Transverse colon (tissue), 4 donors: ENCODE measurements at regions not wholly inside any gene's neighbourhood (a gene's known extent, or its start where the extent isn't known, plus 50 kb on each side); places are given as distances from the start of the nearest gene placed in this dataset.

ENCODE experiments used
- DNase-seq: peaks from one replicate; pipeline ENCODE4 v3.0.0-alpha.2; 2019
- H3K27ac ChIP-seq, 4 donors: fragments of 200-600 bp; sonication (generic); 2 replicates each; pipeline ENCODE4 v1.5.1; 2016 to 2018; ENCODE audit warnings: inconsistent platforms in 4 of 4
- H3K27me3 ChIP-seq: fragments of 200-600 bp; sonication (generic); 2 replicates; pipeline ENCODE4 v1.5.1; 2017; ENCODE audit warnings: inconsistent platforms
- H3K36me3 ChIP-seq, 4 donors: fragments of 200-600 bp; sonication (generic); 2 replicates each; pipeline ENCODE4 v1.5.1; 2017 to 2019; ENCODE audit warnings: inconsistent platforms in 4 of 4
- H3K4me1 ChIP-seq, 4 donors: fragments of 200-600 bp; sonication (generic); 2 replicates each; pipeline ENCODE4 v1.5.1; 2017 to 2020; ENCODE audit warnings: inconsistent platforms in 4 of 4
- H3K4me3 ChIP-seq, 4 donors: fragments of 200-600 bp; sonication (generic); 1 replicate in 1 of 4; 2 replicates in 3 of 4; pipeline versions ENCODE4 v1.5.1 to v1.6.1; 2017 to 2019; ENCODE audit warnings: inconsistent platforms in 4 of 4
- H3K9me3 ChIP-seq, 2 donors: fragments of 200-600 bp; sonication (generic); 2 replicates each; pipeline ENCODE4 v1.5.1; 2017 to 2019; ENCODE audit warnings: inconsistent platforms in 2 of 2
- EP300 ChIP-seq: sonication (generic); formaldehyde crosslinking; IDR thresholded peaks from one replicate; pipeline ENCODE4 v1.6.1; 2017; ENCODE audit warnings: antibody characterized with exemption, low read depth
- POLR2A ChIP-seq: fragments of 450-650 bp; IDR thresholded peaks from one replicate; pipeline ENCODE4 v1.6.1; 2016; ENCODE audit warnings: antibody characterized with exemption, mild to moderate bottlenecking, moderate library complexity
- POLR2AphosphoS5 ChIP-seq, 3 donors: sonication (generic); formaldehyde crosslinking; IDR thresholded peaks; one replicate each; pipeline ENCODE4 v1.6.1; 2016; ENCODE audit warnings: antibody characterized with exemption in 3 of 3
- WGBS, 2 donors: methylation state at CpG; one replicate each; pipeline ENCODE4 v1.1.5; 2018; ENCODE audit warnings: low coverage in 1 of 2; 5-methylcytosine and 5-hydroxymethylcytosine counted together
- in situ Hi-C, 4 donors: fragments of 200-750 bp; cut with MboI; loops; one replicate each; pipeline versions ENCODE4 v1.15.0 to v1.15.1; 2017; ENCODE audit warnings: low sequenced_read_pairs in 3 of 4, low pct_ligation_motif_present in 1 of 4, low pct_unique_long_range_greater_than_20kb in 1 of 4
- intact Hi-C: fragments of 100-400 bp; cut with DNase I; formaldehyde crosslinking; loops from one replicate; pipeline ENCODE4 v1.15.1; 2023; ENCODE audit warnings: low total_unique reads
- TF ChIP-seq, protein P1 (sequence below), 5 experiments: fragments of 200-600 bp in 3 of 5; fragments of 450-650 bp in 2 of 5; sonication (generic) in 3 of 5; IDR thresholded peaks; 1 replicate in 2 of 5; 2 replicates in 3 of 5; pipeline ENCODE4 v1.5.1; 2016 to 2017; ENCODE audit warnings: antibody characterized with exemption in 5 of 5, inconsistent platforms in 3 of 5, mild to moderate bottlenecking in 2 of 5, moderate library complexity in 1 of 5

DNA sequence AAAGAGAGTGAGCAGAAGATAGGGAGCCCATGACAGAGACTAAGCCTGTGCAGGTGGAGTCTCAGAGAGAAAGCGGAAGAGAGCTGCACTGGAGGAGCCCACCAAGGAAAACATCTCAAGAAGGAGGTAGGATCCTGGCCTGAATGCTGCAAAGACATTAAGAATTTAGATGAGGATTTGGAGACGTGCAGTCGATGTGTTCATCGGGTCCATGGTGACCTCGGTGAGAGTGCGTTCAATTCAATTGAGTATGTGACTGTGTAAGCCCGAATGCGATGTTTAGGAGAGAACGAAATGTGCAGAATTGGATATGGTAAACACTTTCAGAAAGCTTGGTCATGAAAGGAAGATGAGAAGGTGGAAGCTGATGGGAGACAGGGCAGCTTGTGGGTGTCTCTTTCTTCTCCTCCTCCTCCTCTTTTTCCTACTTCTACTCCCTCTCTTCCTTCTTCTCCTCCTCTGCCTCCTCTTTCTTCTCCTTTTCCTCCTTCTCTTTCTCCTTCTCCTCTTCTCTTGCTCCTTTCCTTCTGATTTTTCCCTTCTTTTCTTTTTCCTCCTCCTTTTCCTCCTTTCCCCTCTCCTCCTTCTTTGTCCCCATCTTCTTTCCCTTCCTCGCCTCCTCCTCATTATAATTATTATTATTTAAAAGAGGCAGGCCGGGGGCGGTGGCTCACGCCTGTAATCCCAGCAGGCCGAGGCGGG, 276.0 kb downstream of the RPS24 start:
- no peak for TF ChIP-seq POLR2A
- no peak for TF ChIP-seq EP300
- no peak for TF ChIP-seq POLR2AphosphoS5 (IDR thresholded peaks at IDR 0.05)
- TF ChIP-seq, protein P1, sequence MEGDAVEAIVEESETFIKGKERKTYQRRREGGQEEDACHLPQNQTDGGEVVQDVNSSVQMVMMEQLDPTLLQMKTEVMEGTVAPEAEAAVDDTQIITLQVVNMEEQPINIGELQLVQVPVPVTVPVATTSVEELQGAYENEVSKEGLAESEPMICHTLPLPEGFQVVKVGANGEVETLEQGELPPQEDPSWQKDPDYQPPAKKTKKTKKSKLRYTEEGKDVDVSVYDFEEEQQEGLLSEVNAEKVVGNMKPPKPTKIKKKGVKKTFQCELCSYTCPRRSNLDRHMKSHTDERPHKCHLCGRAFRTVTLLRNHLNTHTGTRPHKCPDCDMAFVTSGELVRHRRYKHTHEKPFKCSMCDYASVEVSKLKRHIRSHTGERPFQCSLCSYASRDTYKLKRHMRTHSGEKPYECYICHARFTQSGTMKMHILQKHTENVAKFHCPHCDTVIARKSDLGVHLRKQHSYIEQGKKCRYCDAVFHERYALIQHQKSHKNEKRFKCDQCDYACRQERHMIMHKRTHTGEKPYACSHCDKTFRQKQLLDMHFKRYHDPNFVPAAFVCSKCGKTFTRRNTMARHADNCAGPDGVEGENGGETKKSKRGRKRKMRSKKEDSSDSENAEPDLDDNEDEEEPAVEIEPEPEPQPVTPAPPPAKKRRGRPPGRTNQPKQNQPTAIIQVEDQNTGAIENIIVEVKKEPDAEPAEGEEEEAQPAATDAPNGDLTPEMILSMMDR (IDR thresholded peaks at IDR 0.05), result no peak
- H3K27me3 ChIP-seq, result no peaks in the 10 kb centered on the region
- peaks cover 0 to 3% (median 0%) of the 10 kb centered on the region in 4 donors for H3K4me1 ChIP-seq
- intact Hi-C loops, result loop anchor here (10.0 kb wide), 1 partner anchor 885 kb away; no protein-coding TSS in a partner anchor
- H3K9me3 ChIP-seq, result no peaks in the 10 kb centered on the region
- no peak for DNase-seq
- H3K4me3 ChIP-seq, result no peak overlapping the region
- WGBS, 2 donors, result 90 to 93% methylated on average over 11 to 15 of the region's 15 CpGs
- no peak overlapping the region for H3K27ac ChIP-seq
- in situ Hi-C loops, result loop anchor here in 2 of 4 donors (10.0 kb wide), 2 partner anchors 265 to 885 kb away; no protein-coding TSS in a partner anchor
- no peaks in the 10 kb centered on the region for H3K36me3 ChIP-seq

- Histone ChIP-seq H3K9me3 (no peaks in the 10 kb centered on the region), H3K36me3 (no peaks in the 10 kb centered on the region), H3K27me3 (no peaks in the 10 kb centered on the region), H3K27ac (peak overlapping the region; percentile 8 to 68 (median 40)), H3K4me1 (peaks cover 0 to 3% (median 0%) of the 10 kb centered on the region in 4 donors), H3K4me3 (no peak overlapping the region)
- intact Hi-C loops, result no loop called here
- in situ Hi-C loops, result no loop called here
- TF ChIP-seq POLR2A, result no peak
- peak in 2 of 3 donors; percentile 68 to 79 for TF ChIP-seq POLR2AphosphoS5 (IDR thresholded peaks at IDR 0.05)
- TF ChIP-seq EP300, result no peak
- 78 to 100% methylated on average over 1 to 2 of the region's 2 CpGs for WGBS, 2 donors
- no peak for DNase-seq
These were observed 276.9 kb downstream of the RPS24 start for GRCh38 chr10:78310481-78311080.

- WGBS, 2 donors, result 79 to 84% methylated on average over 6 to 9 of the region's 9 CpGs
- Histone ChIP-seq H3K27ac (peak overlapping the region; percentile 62 to 85 (median 65)), H3K9me3 (no peaks in the 10 kb centered on the region), H3K27me3 (no peaks in the 10 kb centered on the region), H3K36me3 (no peaks in the 10 kb centered on the region), H3K4me1 (peaks cover 0 to 13% (median 9%) of the 10 kb centered on the region in 4 donors), H3K4me3 (no peak overlapping the region)
- no peak for DNase-seq
- intact Hi-C loops, result no loop called here
- in situ Hi-C loops, result no loop called here
- TF ChIP-seq, protein P1 (IDR thresholded peaks at IDR 0.05), result peak in 1 of 5 experiments; percentile 16
- TF ChIP-seq POLR2AphosphoS5 (IDR thresholded peaks at IDR 0.05) (peak; percentile 81 to 88 (median 85)), POLR2A (no peak), EP300 (peak; percentile 42)
These were observed 278.8 kb downstream of the RPS24 start for GRCh38 chr10:78312197-78313047.

- no peaks in the 10 kb centered on the region for H3K27me3 ChIP-seq
- H3K4me1 ChIP-seq, result peaks cover 0 to 13% (median 9%) of the 10 kb centered on the region in 4 donors
- WGBS, 2 donors, result 61 to 74% methylated on average over 3 of the region's 3 CpGs
- H3K4me3 ChIP-seq, result no peak overlapping the region
- intact Hi-C loops, result no loop called here
- peak overlapping the region; percentile 17 to 85 (median 65) for H3K27ac ChIP-seq
- no peaks in the 10 kb centered on the region for H3K9me3 ChIP-seq
- no peak for DNase-seq
- TF ChIP-seq, protein P1 (IDR thresholded peaks at IDR 0.05), result no peak
- TF ChIP-seq POLR2AphosphoS5 (IDR thresholded peaks at IDR 0.05) (no peak), POLR2A (no peak), EP300 (no peak)
- in situ Hi-C loops, result no loop called here
- H3K36me3 ChIP-seq, result no peaks in the 10 kb centered on the region
These were observed 279.4 kb downstream of the RPS24 start for GRCh38 chr10:78313048-78313381.
